ENCODE measurements at regions not wholly inside any gene's neighbourhood (a gene's known extent, or its start where the extent isn't known, plus 50 kb on each side); places are given as distances from the start of the nearest gene placed in this dataset.

DNA sequence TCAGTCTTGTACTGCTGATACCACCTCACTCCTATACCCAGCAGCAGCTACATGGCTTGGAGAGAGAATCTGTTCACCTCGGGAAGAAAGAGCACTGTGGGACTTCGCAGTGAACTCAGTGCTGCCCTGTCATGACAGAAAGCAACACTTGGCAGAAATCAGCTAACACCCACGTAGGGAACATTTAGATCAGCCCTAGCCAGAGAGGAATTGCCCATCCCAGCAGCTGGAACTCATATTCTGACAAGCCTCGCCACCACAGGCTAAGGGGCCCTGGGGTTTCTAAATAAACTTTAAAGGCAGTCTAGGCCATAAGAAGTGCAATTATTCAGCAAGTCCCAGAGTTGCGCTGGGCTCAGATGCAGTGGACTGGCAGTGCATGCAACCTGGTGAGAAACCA, 1266.8 kb downstream of the GRIK2 start:
- TF ChIP-seq GATA3 (IDR thresholded peaks at IDR 0.05; ENCODE audit: low read depth, low read length) = no peak
- no peak for TF ChIP-seq GATA2 (IDR thresholded peaks at IDR 0.05; ENCODE audit: low read depth, low read length)

Data from SH-SY5Y (cell line).